GM12891 (cell line): ENCODE measurements at regions not wholly inside any gene's neighbourhood (a gene's known extent, or its start where the extent isn't known, plus 50 kb on each side); places are given as distances from the start of the nearest gene placed in this dataset.

Experiments used
- POLR2AphosphoS5 ChIP-seq: IDR thresholded peaks from 2 replicates; pipeline ENCODE4 v1.6.1; 2011; ENCODE audit warnings: low read depth, low read length, control low read depth
- SPI1 ChIP-seq: IDR thresholded peaks from 2 replicates; pipeline ENCODE4 v1.6.1; 2011; ENCODE audit warnings: low read depth, low read length, control low read depth
- TAF1 ChIP-seq: IDR thresholded peaks from 2 replicates; pipeline ENCODE4 v1.6.1; 2011; ENCODE audit warnings: low read depth, low read length, control low read depth

DNA sequence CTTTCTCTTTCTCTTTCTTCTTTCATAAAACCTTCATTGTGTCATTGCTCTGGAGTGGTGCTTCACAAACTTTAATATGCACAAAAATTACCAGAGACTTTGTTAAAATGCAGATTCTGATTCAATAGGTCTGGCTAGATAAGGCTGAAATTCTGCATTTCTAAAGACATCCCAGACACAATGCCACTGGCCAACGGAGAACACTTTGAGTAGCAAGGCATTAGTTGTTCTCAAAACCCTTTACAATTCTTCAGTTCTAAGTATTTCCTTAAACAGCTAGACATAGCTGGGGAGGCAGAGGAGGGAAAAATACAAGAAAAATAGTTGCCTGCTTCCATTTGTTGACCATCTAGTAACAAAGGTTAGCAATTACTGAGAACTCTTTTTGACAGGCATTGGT is 101.8 kb upstream of the PIK3C3 start:
- TF ChIP-seq TAF1 (no peak), SPI1 (no peak), POLR2AphosphoS5 (no peak)
